Activated CD4-positive, alpha-beta T cell treated with anti-CD3 and anti-CD28 coated beads, Interleukin-2, amount 10 ng/mL, durations not matched to agents 24 days and 14 days (primary cell): ENCODE measurements at regions not wholly inside any gene's neighbourhood (a gene's known extent, or its start where the extent isn't known, plus 50 kb on each side); places are given as distances from the start of the nearest gene placed in this dataset.

ENCODE experiments used
- DNase-seq: peaks from one replicate; pipeline ENCODE4 v3.0.0; 2022
- H3K27ac Mint-ChIP-seq: one replicate; pipeline ENCODE4 v1.8.0; 2022; ENCODE audit warnings: mild to moderate bottlenecking, mixed read lengths
- H3K27me3 Mint-ChIP-seq: one replicate; pipeline ENCODE4 v1.8.0; 2022; ENCODE audit warnings: mixed read lengths
- H3K36me3 Mint-ChIP-seq: one replicate; pipeline ENCODE4 v1.8.0; 2022; ENCODE audit warnings: low read depth, mild to moderate bottlenecking, mixed read lengths
- H3K4me1 Mint-ChIP-seq: one replicate; pipeline ENCODE4 v1.8.0; 2021; ENCODE audit warnings: mixed read lengths
- H3K4me3 Mint-ChIP-seq: one replicate; pipeline ENCODE4 v1.8.0; 2022; ENCODE audit warnings: mild to moderate bottlenecking, moderate library complexity, mixed read lengths
- H3K9me3 Mint-ChIP-seq: one replicate; pipeline ENCODE4 v1.8.0; 2021; ENCODE audit warnings: mixed read lengths
- intact Hi-C: fragments of 100-400 bp; cut with micrococcal nuclease; formaldehyde crosslinking; loops from one replicate; pipeline ENCODE4 v1.15.1; 2023

- no peak overlapping the region for H3K4me3 Mint-ChIP-seq
- H3K36me3 Mint-ChIP-seq, result no peaks in the 10 kb centered on the region
- no peaks in the 10 kb centered on the region for H3K4me1 Mint-ChIP-seq
- H3K9me3 Mint-ChIP-seq, result no peaks in the 10 kb centered on the region
- H3K27me3 Mint-ChIP-seq, result peaks cover 4% of the 10 kb centered on the region
- DNase-seq, result no peak
- H3K27ac Mint-ChIP-seq, result no peak overlapping the region
- intact Hi-C loops, result no loop called here
These were observed 146.5 kb downstream of the TWIST2 start for GRCh38 chr2:238994432-238994831.

- Mint-ChIP-seq H3K36me3 (no peaks in the 10 kb centered on the region), H3K4me3 (no peak overlapping the region), H3K4me1 (no peaks in the 10 kb centered on the region), H3K27ac (no peak overlapping the region), H3K27me3 (peaks cover 4% of the 10 kb centered on the region), H3K9me3 (no peaks in the 10 kb centered on the region)
- intact Hi-C loops, result no loop called here
- DNase-seq, result no peak
These were observed 147.0 kb downstream of the TWIST2 start for GRCh38 chr2:238994876-238995275.

- H3K27ac Mint-ChIP-seq, result no peak overlapping the region
- DNase-seq, result no peak
- intact Hi-C loops, result no loop called here
- H3K9me3 Mint-ChIP-seq, result no peaks in the 10 kb centered on the region
- peaks cover 4% of the 10 kb centered on the region for H3K27me3 Mint-ChIP-seq
- H3K4me3 Mint-ChIP-seq, result no peak overlapping the region
- H3K36me3 Mint-ChIP-seq, result no peaks in the 10 kb centered on the region
- H3K4me1 Mint-ChIP-seq, result no peaks in the 10 kb centered on the region
These were observed 147.7 kb downstream of the TWIST2 start for GRCh38 chr2:238995634-238996033.

GRCh38 chr2:238996331-238997136 is 148.6 kb downstream of the TWIST2 start:
- Mint-ChIP-seq H3K4me1 (no peaks in the 10 kb centered on the region), H3K9me3 (no peaks in the 10 kb centered on the region), H3K27me3 (peaks cover 4% of the 10 kb centered on the region), H3K27ac (no peak overlapping the region), H3K36me3 (no peaks in the 10 kb centered on the region), H3K4me3 (no peak overlapping the region)
- no peak for DNase-seq
- intact Hi-C loops, result no loop called here

- Mint-ChIP-seq H3K4me3 (no peak overlapping the region), H3K4me1 (no peaks in the 10 kb centered on the region), H3K27ac (no peak overlapping the region), H3K27me3 (peaks cover 4% of the 10 kb centered on the region), H3K9me3 (no peaks in the 10 kb centered on the region), H3K36me3 (no peaks in the 10 kb centered on the region)
- no peak for DNase-seq
- intact Hi-C loops, result no loop called here
These were observed 149.2 kb downstream of the TWIST2 start for GRCh38 chr2:238997137-238997390.

GRCh38 chr2:238997684-238998083 is 149.8 kb downstream of the TWIST2 start:
- Mint-ChIP-seq H3K4me1 (no peaks in the 10 kb centered on the region), H3K36me3 (no peaks in the 10 kb centered on the region), H3K27ac (no peak overlapping the region), H3K27me3 (peaks cover 4% of the 10 kb centered on the region), H3K9me3 (no peaks in the 10 kb centered on the region), H3K4me3 (no peak overlapping the region)
- DNase-seq, result no peak
- intact Hi-C loops, result no loop called here
